Kidney (tissue), 13 donors: ENCODE measurements at regions not wholly inside any gene's neighbourhood (a gene's known extent, or its start where the extent isn't known, plus 50 kb on each side); places are given as distances from the start of the nearest gene placed in this dataset.

Source experiments
- DNase-seq, 5 donors: peaks; one replicate each; pipeline ENCODE4 v3.0.0-alpha.2; 2013 to 2020
- FAIRE-seq: peaks from 2 replicates; lab custom pipeline; 2012; peaks lifted over from hg19 to GRCh38; lab: Jason Lieb, UNC
- H3K27ac ChIP-seq, 2 donors: one replicate each; pipeline ENCODE4 v1.7.0; 2013; ENCODE audit warnings: low read depth in 2 of 2, low read length in 2 of 2, inconsistent platforms in 1 of 2
- H3K27me3 ChIP-seq: one replicate; pipeline ENCODE4 v1.7.1; 2013; ENCODE audit warnings: low read length, inconsistent platforms; ENCODE audit not compliant: control insufficient read depth, insufficient read depth
- H3K36me3 ChIP-seq, 3 donors: one replicate each; pipeline versions ENCODE4 v1.7.0 to v1.7.1; 2013; ENCODE audit warnings: low read length in 3 of 3, control low read depth in 1 of 3, inconsistent platforms in 1 of 3; ENCODE audit not compliant: insufficient read depth in 3 of 3, control insufficient read depth in 2 of 3
- H3K4me1 ChIP-seq, 3 donors: one replicate each; pipeline versions ENCODE4 v1.7.0 to v1.7.1; 2013; ENCODE audit warnings: low read length in 3 of 3, inconsistent platforms in 1 of 3, low read depth in 1 of 3; ENCODE audit not compliant: control insufficient read depth in 2 of 3, insufficient read depth in 2 of 3
- H3K4me3 ChIP-seq, 3 donors: one replicate each; pipeline versions ENCODE4 v1.7.0 to v1.8.1; 2013; ENCODE audit warnings: low read length in 3 of 3, control low read depth in 1 of 3, inconsistent platforms in 1 of 3
- H3K9ac ChIP-seq, 3 donors: one replicate each; pipeline versions ENCODE4 v1.7.0 to v1.7.1; 2013; ENCODE audit warnings: low read length in 3 of 3, control low read depth in 1 of 3, inconsistent platforms in 1 of 3
- H3K9me3 ChIP-seq, 3 donors: one replicate each; pipeline versions ENCODE4 v1.7.0 to v1.7.1; 2013; ENCODE audit warnings: low read length in 3 of 3, control low read depth in 1 of 3, inconsistent platforms in 1 of 3; ENCODE audit not compliant: control insufficient read depth in 2 of 3, insufficient read depth in 1 of 3
- CTCF ChIP-seq: IDR thresholded peaks from 3 replicates; pipeline ENCODE4 v1.5.1; 2012; ENCODE audit warnings: mild to moderate bottlenecking, moderate library complexity, borderline replicate concordance; ENCODE audit not compliant: insufficient read depth; ENCODE audit errors: extremely low read depth
- intact Hi-C: fragments of 100-400 bp; cut with DNase I; formaldehyde crosslinking; loops from one replicate; pipeline ENCODE4 v1.11.1; 2022
- donor health status: control.
- donor health status: control.
- donor health status: control.
- donor health status: control.
- donor health status: control.
- donor health status: DM: yes; HTN: yes; CAD: no.
- donor health status: Normal renal cell carcinoma (clear cell type).

DNA sequence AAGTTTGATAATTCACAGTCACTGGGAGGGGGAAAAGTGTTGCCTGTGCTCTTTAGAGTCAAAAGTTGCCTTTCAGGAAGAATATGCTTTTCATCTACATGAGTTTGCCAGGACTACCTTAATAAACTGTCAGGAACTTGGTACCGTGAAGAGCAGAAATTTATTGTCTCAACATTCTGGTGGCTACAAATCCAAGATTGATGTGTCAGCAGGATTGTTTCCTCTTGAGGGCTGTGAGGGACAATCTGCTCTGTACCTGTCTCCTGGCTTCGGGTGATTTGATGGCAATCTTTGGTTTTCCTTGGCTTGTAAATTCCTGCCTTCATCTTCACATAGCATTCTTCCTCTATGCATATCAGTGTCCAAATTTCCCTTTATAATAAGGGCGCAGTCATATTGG is 277.2 kb downstream of the PDGFC start:
- TF ChIP-seq CTCF = no peak
- H3K4me1 ChIP-seq = no peaks in the 10 kb centered on the region
- no peaks in the 10 kb centered on the region for H3K9me3 ChIP-seq
- no peak overlapping the region for H3K4me3 ChIP-seq
- intact Hi-C loops = no loop called here
- no peaks in the 10 kb centered on the region for H3K36me3 ChIP-seq
- no peaks in the 10 kb centered on the region for H3K27me3 ChIP-seq
- no peak for DNase-seq
- FAIRE-seq = no peak
- no peak overlapping the region for H3K9ac ChIP-seq
- H3K27ac ChIP-seq = no peak overlapping the region

DNA sequence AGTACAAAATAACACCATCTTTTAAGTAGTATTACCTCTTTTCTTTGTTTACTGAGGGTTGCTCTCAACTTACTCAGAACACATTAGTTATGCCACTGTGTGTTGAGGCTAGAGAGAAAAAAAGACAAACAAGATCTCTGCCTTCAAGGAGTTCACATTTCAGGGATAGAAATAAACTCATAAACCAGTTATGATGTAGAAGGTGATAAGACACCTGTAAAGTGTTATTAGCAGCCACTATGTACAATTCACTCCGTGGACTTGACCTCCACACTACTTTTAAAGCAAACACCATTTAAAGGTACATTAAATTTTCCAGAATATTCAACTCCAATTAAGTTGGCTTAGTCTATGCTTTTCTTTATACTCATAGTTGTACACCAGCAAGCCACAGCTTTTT is 278.0 kb downstream of the PDGFC start:
- no peak for FAIRE-seq

DNA sequence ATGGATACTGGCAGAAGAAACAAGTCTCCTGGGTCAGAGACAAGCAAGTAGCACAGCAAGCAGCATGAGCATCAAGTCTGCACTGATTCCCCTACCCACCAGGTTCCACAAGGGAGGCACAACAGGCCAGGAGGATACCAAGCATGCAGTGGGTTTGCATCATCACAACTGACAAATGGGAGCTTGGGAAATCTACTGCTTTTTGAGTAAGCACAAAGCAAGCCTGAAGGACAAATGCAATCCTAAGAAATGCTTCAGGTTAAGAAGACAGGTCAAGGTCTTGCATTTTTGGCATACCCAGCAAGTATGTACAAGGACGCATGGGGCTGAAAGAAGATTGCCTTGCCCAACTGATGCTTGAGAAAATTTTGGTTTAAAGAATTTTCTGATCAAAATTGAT is 279.6 kb downstream of the PDGFC start:
- Histone ChIP-seq H3K27ac (no peak overlapping the region), H3K9me3 (no peaks in the 10 kb centered on the region), H3K4me1 (no peaks in the 10 kb centered on the region), H3K9ac (no peak overlapping the region), H3K4me3 (no peak overlapping the region), H3K36me3 (no peaks in the 10 kb centered on the region), H3K27me3 (no peaks in the 10 kb centered on the region)
- no peak for TF ChIP-seq CTCF
- DNase-seq (no peak), FAIRE-seq (no peak)
- intact Hi-C loops = no loop called here

More for the DNA sequence above, 278.0 kb downstream of the PDGFC start:
- H3K9ac ChIP-seq = no peak overlapping the region
- H3K4me1 ChIP-seq = no peaks in the 10 kb centered on the region
- no peak for TF ChIP-seq CTCF
- intact Hi-C loops = no loop called here
- H3K9me3 ChIP-seq = no peaks in the 10 kb centered on the region
- no peaks in the 10 kb centered on the region for H3K27me3 ChIP-seq
- no peaks in the 10 kb centered on the region for H3K36me3 ChIP-seq
- DNase-seq = no peak
- no peak overlapping the region for H3K4me3 ChIP-seq
- no peak overlapping the region for H3K27ac ChIP-seq

- peaks cover 0 to 4% (median 0%) of the 10 kb centered on the region in 3 donors for H3K4me1 ChIP-seq
- FAIRE-seq = no peak
- no peaks in the 10 kb centered on the region for H3K27me3 ChIP-seq
- no peak for TF ChIP-seq CTCF
- H3K9me3 ChIP-seq = no peaks in the 10 kb centered on the region
- intact Hi-C loops = no loop called here
- no peak overlapping the region for H3K27ac ChIP-seq
- no peak overlapping the region for H3K4me3 ChIP-seq
- H3K9ac ChIP-seq = no peak overlapping the region
- no peaks in the 10 kb centered on the region for H3K36me3 ChIP-seq
- no peak for DNase-seq
Measured at GRCh38 chr4:156690572-156690971, 281.0 kb downstream of the PDGFC start.
